Peyer's patch (tissue), 4 donors: ENCODE measurements at regions not wholly inside any gene's neighbourhood (a gene's known extent, or its start where the extent isn't known, plus 50 kb on each side); places are given as distances from the start of the nearest gene placed in this dataset.

Experiments used
- POLR2A ChIP-seq, 2 donors: fragments of 450-650 bp; IDR thresholded peaks; one replicate each; pipeline ENCODE4 v1.5.1; 2017; ENCODE audit warnings: antibody characterized with exemption in 2 of 2, mild to moderate bottlenecking in 2 of 2, moderate library complexity in 2 of 2
- TF ChIP-seq, protein P1 (sequence below), 6 experiments: fragments of 450-650 bp in 4 of 6; fragments of 200-600 bp in 2 of 6; sonication (generic) in 1 of 6; IDR thresholded peaks; one replicate each; pipeline ENCODE4 v1.5.1; 2017 to 2019; ENCODE audit warnings: antibody characterized with exemption in 6 of 6, mild to moderate bottlenecking in 3 of 6, moderate library complexity in 1 of 6

DNA sequence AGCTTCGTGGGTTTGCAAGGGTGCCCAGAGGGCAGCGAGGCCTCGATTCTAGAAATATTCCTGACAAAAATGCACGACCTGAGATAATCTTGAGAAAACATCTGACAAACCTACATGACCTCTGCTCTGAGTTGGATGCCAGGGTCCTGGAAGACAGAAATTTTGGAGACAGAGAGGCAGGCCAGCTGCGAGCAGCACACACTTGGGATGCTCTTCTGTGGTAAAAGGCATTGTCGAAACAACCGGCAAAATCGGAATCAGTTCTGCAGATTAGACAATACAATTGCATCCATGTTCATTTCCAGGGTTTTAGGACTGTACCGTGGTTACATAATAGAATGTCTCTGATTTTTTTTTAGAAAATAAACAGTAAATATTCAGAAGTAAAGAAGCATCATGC, 74.2 kb downstream of the GADD45G start:
- TF ChIP-seq POLR2A (IDR thresholded peaks at IDR 0.05) = no peak
- TF ChIP-seq, protein P1, sequence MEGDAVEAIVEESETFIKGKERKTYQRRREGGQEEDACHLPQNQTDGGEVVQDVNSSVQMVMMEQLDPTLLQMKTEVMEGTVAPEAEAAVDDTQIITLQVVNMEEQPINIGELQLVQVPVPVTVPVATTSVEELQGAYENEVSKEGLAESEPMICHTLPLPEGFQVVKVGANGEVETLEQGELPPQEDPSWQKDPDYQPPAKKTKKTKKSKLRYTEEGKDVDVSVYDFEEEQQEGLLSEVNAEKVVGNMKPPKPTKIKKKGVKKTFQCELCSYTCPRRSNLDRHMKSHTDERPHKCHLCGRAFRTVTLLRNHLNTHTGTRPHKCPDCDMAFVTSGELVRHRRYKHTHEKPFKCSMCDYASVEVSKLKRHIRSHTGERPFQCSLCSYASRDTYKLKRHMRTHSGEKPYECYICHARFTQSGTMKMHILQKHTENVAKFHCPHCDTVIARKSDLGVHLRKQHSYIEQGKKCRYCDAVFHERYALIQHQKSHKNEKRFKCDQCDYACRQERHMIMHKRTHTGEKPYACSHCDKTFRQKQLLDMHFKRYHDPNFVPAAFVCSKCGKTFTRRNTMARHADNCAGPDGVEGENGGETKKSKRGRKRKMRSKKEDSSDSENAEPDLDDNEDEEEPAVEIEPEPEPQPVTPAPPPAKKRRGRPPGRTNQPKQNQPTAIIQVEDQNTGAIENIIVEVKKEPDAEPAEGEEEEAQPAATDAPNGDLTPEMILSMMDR (IDR thresholded peaks at IDR 0.05) = no peak
